Ascending aorta (tissue), 2 donors: ENCODE measurements at regions not wholly inside any gene's neighbourhood (a gene's known extent, or its start where the extent isn't known, plus 50 kb on each side); places are given as distances from the start of the nearest gene placed in this dataset.

Source experiments
- DNase-seq, 2 donors: peaks; one replicate each; pipeline ENCODE4 v3.0.0-alpha.2; 2019; ENCODE audit warnings: low spot score in 2 of 2
- H3K27ac ChIP-seq, 2 donors: fragments of 200-600 bp; sonication (generic); one replicate each; pipeline ENCODE4 v1.5.1; 2016 to 2017; ENCODE audit warnings: mild to moderate bottlenecking in 1 of 2
- H3K27me3 ChIP-seq: fragments of 200-600 bp; sonication (generic); one replicate; pipeline ENCODE4 v1.5.1; 2017
- H3K36me3 ChIP-seq, 2 donors: fragments of 200-600 bp; sonication (generic); one replicate each; pipeline ENCODE4 v1.5.1; 2016
- H3K4me1 ChIP-seq, 2 donors: fragments of 200-600 bp; sonication (generic); one replicate each; pipeline ENCODE4 v1.5.1; 2016 to 2017; ENCODE audit warnings: mild to moderate bottlenecking in 1 of 2
- H3K4me3 ChIP-seq, 2 donors: fragments of 200-600 bp; sonication (generic); one replicate each; pipeline ENCODE4 v1.5.1; 2016 to 2017; ENCODE audit warnings: mild to moderate bottlenecking in 1 of 2
- H3K9me3 ChIP-seq, 2 donors: fragments of 200-600 bp; sonication (generic); one replicate each; pipeline ENCODE4 v1.5.1; 2016
- intact Hi-C: fragments of 100-400 bp; cut with DNase I; formaldehyde crosslinking; loops from one replicate; pipeline ENCODE4 v1.15.1; 2023
- TF ChIP-seq, protein P1 (sequence below), 3 experiments: fragments of 200-600 bp in 2 of 3; fragments of 450-650 bp in 1 of 3; sonication (generic) in 2 of 3; IDR thresholded peaks; one replicate each; pipeline ENCODE4 v1.5.1; 2016 to 2019; ENCODE audit warnings: antibody characterized with exemption in 3 of 3, mild to moderate bottlenecking in 1 of 3, moderate library complexity in 1 of 3

DNA sequence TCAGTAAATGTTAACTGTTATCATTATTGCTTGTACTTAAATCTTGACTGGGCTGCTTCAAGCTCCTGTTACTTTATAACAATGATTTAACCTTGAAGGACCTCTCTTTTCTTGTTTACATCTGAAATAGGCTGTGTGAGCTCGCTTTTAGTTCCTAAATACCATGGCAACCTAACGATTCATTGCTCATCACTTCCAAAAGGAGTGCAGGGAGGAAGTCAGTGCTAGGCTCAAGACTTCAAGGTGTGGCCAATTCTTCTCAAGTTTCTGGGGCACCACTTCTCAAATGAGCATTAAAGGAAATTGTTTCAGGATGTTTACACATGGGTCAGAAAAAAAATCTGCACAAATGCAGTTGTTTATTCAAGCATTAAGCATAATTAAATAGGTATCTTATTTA is 284.2 kb downstream of the MTERF1 start:
- H3K4me3 ChIP-seq: no peak overlapping the region
- no peaks in the 10 kb centered on the region for H3K4me1 ChIP-seq
- no peak overlapping the region for H3K27ac ChIP-seq
- intact Hi-C loops: loop anchor here (2.0 kb wide), 1 partner anchor 15 kb away; no protein-coding TSS in a partner anchor
- H3K9me3 ChIP-seq: no peaks in the 10 kb centered on the region
- H3K36me3 ChIP-seq: no peaks in the 10 kb centered on the region
- TF ChIP-seq, protein P1, sequence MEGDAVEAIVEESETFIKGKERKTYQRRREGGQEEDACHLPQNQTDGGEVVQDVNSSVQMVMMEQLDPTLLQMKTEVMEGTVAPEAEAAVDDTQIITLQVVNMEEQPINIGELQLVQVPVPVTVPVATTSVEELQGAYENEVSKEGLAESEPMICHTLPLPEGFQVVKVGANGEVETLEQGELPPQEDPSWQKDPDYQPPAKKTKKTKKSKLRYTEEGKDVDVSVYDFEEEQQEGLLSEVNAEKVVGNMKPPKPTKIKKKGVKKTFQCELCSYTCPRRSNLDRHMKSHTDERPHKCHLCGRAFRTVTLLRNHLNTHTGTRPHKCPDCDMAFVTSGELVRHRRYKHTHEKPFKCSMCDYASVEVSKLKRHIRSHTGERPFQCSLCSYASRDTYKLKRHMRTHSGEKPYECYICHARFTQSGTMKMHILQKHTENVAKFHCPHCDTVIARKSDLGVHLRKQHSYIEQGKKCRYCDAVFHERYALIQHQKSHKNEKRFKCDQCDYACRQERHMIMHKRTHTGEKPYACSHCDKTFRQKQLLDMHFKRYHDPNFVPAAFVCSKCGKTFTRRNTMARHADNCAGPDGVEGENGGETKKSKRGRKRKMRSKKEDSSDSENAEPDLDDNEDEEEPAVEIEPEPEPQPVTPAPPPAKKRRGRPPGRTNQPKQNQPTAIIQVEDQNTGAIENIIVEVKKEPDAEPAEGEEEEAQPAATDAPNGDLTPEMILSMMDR (IDR thresholded peaks at IDR 0.05): no peak
- no peaks in the 10 kb centered on the region for H3K27me3 ChIP-seq
- DNase-seq: no peak

DNA sequence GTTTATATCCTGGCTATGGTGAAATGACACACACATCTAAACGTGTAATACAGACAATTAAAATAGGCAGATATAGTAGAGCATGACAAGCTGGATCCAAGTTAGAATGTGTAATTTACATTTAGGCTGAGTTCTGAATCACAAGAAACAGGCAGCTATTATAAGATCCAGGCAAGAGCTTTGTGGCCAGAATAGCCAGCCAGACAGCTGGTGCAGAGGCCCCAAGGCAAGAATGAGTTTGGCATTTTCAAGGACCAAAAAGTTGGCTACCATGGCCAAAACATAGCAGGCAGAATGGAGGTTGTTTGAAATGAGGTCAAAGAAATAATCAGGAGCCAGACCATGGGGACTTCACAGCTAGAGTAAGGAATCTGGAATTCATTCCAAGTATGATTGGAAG is 281.7 kb downstream of the MTERF1 start:
- TF ChIP-seq, protein P1 (IDR thresholded peaks at IDR 0.05): no peak
- Histone ChIP-seq H3K4me1 (no peaks in the 10 kb centered on the region), H3K4me3 (no peak overlapping the region), H3K9me3 (no peaks in the 10 kb centered on the region), H3K27ac (no peak overlapping the region), H3K36me3 (no peaks in the 10 kb centered on the region), H3K27me3 (no peaks in the 10 kb centered on the region)
- intact Hi-C loops: no loop called here
- no peak for DNase-seq

DNA sequence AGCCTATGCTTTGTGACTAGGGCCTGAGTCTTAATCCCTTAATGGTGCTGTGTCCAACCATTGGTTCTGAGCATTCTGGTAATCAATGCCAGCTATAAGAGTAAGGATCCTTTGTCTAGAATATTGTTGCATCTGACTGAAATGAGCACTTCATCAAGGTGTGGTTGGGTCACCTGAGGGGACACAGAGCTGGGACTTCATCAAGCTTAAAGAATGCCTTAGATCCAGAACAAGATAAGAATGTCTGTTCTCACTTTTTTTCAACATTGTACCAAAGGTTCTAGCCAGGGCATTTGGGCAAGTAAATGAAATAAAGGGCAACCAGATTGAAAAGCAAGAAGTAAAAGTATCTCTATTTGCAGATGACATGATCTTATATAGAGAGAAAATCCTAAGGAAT is 280.4 kb downstream of the MTERF1 start:
- Histone ChIP-seq H3K27ac (no peak overlapping the region), H3K4me3 (no peak overlapping the region), H3K4me1 (no peaks in the 10 kb centered on the region), H3K36me3 (no peaks in the 10 kb centered on the region), H3K9me3 (no peaks in the 10 kb centered on the region), H3K27me3 (no peaks in the 10 kb centered on the region)
- TF ChIP-seq, protein P1 (IDR thresholded peaks at IDR 0.05): no peak
- DNase-seq: no peak
- intact Hi-C loops: no loop called here

DNA sequence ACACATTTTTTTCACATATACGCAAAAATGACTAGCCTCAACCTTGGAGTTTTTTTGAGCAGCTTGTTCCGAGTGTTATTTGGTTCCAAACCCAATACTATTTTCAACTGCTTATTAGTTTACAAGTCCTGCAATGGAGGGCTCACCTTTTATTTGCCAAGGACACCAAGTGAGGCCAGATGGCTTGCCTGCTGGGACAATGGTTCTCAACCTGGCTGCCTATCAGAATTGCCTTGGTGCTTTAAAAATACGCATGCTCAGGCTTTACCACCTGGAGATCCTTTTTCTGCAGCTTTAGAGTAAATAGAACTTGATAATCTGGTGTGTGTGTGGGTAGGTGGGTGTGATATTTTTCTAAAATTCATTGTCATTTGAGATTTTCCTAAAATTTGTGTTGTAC is 276.8 kb downstream of the MTERF1 start:
- H3K4me3 ChIP-seq: no peak overlapping the region
- H3K36me3 ChIP-seq: no peaks in the 10 kb centered on the region
- TF ChIP-seq, protein P1 (IDR thresholded peaks at IDR 0.05): no peak
- H3K4me1 ChIP-seq: no peaks in the 10 kb centered on the region
- no peaks in the 10 kb centered on the region for H3K9me3 ChIP-seq
- intact Hi-C loops: no loop called here
- no peak for DNase-seq
- no peak overlapping the region for H3K27ac ChIP-seq
- no peaks in the 10 kb centered on the region for H3K27me3 ChIP-seq

DNA sequence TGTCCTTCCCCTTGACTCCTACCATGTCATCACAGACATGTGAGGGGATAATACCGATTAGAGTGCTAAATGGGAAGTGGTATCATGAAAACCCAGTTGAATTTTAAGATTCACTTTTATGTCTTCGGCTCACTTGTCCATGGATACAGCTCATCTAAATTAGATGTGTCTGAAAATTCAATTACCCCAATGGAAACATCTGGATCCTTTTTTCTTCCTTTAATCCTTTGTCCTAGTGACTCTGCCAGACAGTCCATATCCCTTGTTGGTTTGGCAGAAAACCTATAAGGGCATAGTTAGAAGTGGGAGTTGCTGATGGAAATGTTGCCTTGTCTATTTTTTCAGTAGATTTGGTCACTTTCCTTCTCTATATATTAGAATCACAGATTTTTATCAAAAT is 271.9 kb downstream of the MTERF1 start:
- DNase-seq: no peak
- Histone ChIP-seq H3K27me3 (no peaks in the 10 kb centered on the region), H3K9me3 (no peaks in the 10 kb centered on the region), H3K36me3 (no peaks in the 10 kb centered on the region), H3K4me3 (no peak overlapping the region), H3K27ac (no peak overlapping the region), H3K4me1 (no peaks in the 10 kb centered on the region)
- intact Hi-C loops: no loop called here
- TF ChIP-seq, protein P1 (IDR thresholded peaks at IDR 0.05): no peak

DNA sequence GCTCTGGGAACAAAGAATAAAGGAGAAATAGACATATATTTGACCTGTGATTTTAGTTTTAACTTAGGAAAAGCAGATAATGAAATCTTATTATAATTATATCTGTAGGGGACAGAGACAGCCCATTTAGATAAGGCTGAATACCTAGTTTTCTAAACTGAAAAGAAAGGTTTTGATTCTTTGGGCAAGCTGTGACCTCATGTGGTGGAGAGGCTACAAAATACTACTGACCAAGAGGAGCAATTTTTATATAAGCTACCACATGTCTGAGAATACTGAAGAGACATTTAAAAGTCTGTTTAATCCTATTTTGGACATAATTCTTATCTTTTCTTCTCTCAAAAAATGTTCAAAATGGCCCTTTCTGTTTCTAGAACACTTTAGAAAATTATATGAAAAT is 271.0 kb downstream of the MTERF1 start:
- intact Hi-C loops: no loop called here

More for the DNA sequence above, 271.0 kb downstream of the MTERF1 start:
- Histone ChIP-seq H3K27ac (no peak overlapping the region), H3K4me1 (no peaks in the 10 kb centered on the region), H3K36me3 (no peaks in the 10 kb centered on the region), H3K27me3 (no peaks in the 10 kb centered on the region), H3K9me3 (no peaks in the 10 kb centered on the region), H3K4me3 (no peak overlapping the region)
- DNase-seq: no peak
- TF ChIP-seq, protein P1 (IDR thresholded peaks at IDR 0.05): peak in 1 of 3 experiments; percentile 23
